Stimulated activated CD4-positive, alpha-beta T cell treated with anti-CD3 and anti-CD28 coated beads, TNF-alpha, amount 100 ng/mL, for 1 hour (primary cell): ENCODE measurements at regions not wholly inside any gene's neighbourhood (a gene's known extent, or its start where the extent isn't known, plus 50 kb on each side); places are given as distances from the start of the nearest gene placed in this dataset.
"Not testable (repeated sequence)": the region's sequence is repeated elsewhere in the genome, so short reads cannot be mapped to it uniquely, and the experiment has no call there.

Experiments
- DNase-seq, 3 donors: peaks; one replicate each; pipeline ENCODE4 v3.0.0-alpha.2; 2020; ENCODE audit warnings: low read depth in 3 of 3, low spot score in 1 of 3

GRCh38 chr15:38614621-38615020, 50.0 kb upstream of the RASGRP1 start:
- no peak for DNase-seq

GRCh38 chr15:38617831-38618230, 53.2 kb upstream of the RASGRP1 start:
- DNase-seq = no peak

GRCh38 chr15:38618242-38618955, 53.8 kb upstream of the RASGRP1 start:
- no peak for DNase-seq

- DNase-seq = no peak
Measured at GRCh38 chr15:38620098-38620497, 55.5 kb upstream of the RASGRP1 start.

- no peak for DNase-seq
Measured at GRCh38 chr15:38620851-38621594, 56.4 kb upstream of the RASGRP1 start.

- no peak for DNase-seq
Measured at GRCh38 chr15:38622304-38622703, 57.7 kb upstream of the RASGRP1 start.

- no peak for DNase-seq
Measured at GRCh38 chr15:38622908-38623307, 58.3 kb upstream of the RASGRP1 start.

- no peak for DNase-seq
Measured at GRCh38 chr15:38623744-38624143, 59.1 kb upstream of the RASGRP1 start.

- DNase-seq = no peak
Measured at GRCh38 chr15:38624244-38625205, 59.9 kb upstream of the RASGRP1 start.

GRCh38 chr15:38625886-38626285, 61.3 kb upstream of the RASGRP1 start:
- DNase-seq = no peak

- DNase-seq = no peak
Measured at GRCh38 chr15:38626443-38627050, 61.9 kb upstream of the RASGRP1 start.

- no peak for DNase-seq
Measured at GRCh38 chr15:38627689-38628277, 63.2 kb upstream of the RASGRP1 start.

- no peak for DNase-seq
Measured at GRCh38 chr15:38631119-38632075, 66.8 kb upstream of the RASGRP1 start.

- DNase-seq = no peak
Measured at GRCh38 chr15:38635170-38635569, 70.6 kb upstream of the RASGRP1 start.

- no peak for DNase-seq
Measured at GRCh38 chr15:38636597-38636996, 72.0 kb upstream of the RASGRP1 start.

GRCh38 chr15:38638126-38638525, 73.5 kb upstream of the RASGRP1 start:
- DNase-seq = no peak

GRCh38 chr15:38638811-38639210, 74.2 kb upstream of the RASGRP1 start:
- DNase-seq = no peak

- DNase-seq = no peak
Measured at GRCh38 chr15:38642689-38643270, 78.2 kb upstream of the RASGRP1 start.

- not testable (repeated sequence) for DNase-seq
Measured at GRCh38 chr15:38644353-38644752, 79.7 kb upstream of the RASGRP1 start.
